ENCODE measurements at regions not wholly inside any gene's neighbourhood (a gene's known extent, or its start where the extent isn't known, plus 50 kb on each side); places are given as distances from the start of the nearest gene placed in this dataset.
A peak's percentile ranks its signal among the peaks of the same experiment; 100 is the strongest.

DNA sequence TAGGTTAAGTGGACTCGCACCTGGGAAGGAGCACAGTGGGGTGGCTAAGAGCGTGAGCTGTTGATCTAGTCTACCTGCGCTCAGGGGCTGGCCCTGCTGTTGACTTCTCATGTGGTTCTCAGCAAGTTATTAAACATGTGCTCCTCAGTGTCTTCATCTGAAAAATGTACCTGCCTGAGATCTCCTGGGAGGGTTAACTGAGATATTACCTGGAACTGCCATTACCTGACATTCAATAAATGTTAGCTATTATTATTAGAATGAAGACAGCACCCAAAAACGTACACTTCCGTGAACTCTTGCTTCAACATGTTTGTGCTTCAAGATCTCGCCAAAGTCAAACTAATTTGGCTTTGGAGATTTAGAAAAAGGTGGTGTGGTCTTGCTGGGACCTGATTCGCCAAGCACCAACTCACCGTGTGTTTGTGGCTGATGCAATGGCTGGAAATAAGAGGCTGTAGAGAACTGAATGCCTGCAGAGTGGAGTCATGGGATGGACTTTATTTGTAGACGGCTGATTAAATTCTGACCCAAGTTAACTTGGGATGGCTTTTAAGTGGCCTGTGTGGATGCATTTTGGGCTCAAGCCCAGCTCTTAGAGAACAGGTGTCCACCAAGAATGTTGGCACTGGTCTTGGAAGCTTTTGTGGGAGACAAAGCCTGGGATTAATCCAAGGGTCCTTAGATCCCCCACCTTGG lies 692.9 kb downstream of the QKI start:
- TF ChIP-seq PPARA (CRISPR knock-in tag; IDR thresholded peaks at IDR 0.05; ENCODE audit: borderline replicate concordance) (no peak), ISL1 (CRISPR knock-in tag; IDR thresholded peaks at IDR 0.05) (0 out of 2 replicates have a peak, but pooled peaks have one; percentile 43)
- no peak for ATAC-seq

DNA sequence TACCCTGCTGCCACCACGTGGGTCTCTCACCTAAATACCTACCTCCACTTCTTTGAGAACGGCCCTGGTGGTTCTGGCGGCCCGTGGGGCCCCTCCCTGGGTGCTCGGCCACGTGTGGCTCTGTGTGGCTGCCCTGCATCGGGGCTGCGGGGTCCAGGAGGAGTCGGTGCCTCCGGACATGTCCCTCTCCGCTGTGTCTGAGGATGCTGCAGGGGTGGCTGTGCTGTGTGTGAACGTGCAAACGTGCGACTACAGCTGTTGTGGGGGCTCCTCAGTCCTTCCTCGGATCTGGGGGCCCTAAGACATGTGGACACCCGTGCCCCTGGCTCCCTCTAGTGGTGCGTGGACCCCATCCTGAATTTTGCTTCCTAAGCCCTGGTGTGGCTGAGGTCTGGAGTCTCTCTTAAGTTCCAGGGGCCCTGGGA lies 691.8 kb downstream of the QKI start:
- no peak for ATAC-seq
- TF ChIP-seq ZNF8 (CRISPR knock-in tag; IDR thresholded peaks at IDR 0.05) (no peak), TOX (CRISPR knock-in tag; IDR thresholded peaks at IDR 0.05; ENCODE audit: borderline replicate concordance) (no peak), BACH2 (CRISPR knock-in tag; IDR thresholded peaks at IDR 0.05; ENCODE audit: borderline replicate concordance) (no peak), SNAI2 (CRISPR knock-in tag; IDR thresholded peaks at IDR 0.05) (no peak), GLIS3 (CRISPR knock-in tag; IDR thresholded peaks at IDR 0.05) (no peak), ARNTL (CRISPR knock-in tag; IDR thresholded peaks at IDR 0.05; ENCODE audit: borderline replicate concordance, low read depth) (no peak), RARB (CRISPR knock-in tag; IDR thresholded peaks at IDR 0.05) (no peak), ESRRG (CRISPR knock-in tag; IDR thresholded peaks at IDR 0.05) (no peak), OSR1 (CRISPR knock-in tag; IDR thresholded peaks at IDR 0.05) (no peak), ZC3H10 (CRISPR knock-in tag; IDR thresholded peaks at IDR 0.05) (no peak), ZFP3 (CRISPR knock-in tag; IDR thresholded peaks at IDR 0.05) (no peak), PPARA (CRISPR knock-in tag; IDR thresholded peaks at IDR 0.05; ENCODE audit: borderline replicate concordance) (no peak), ZNF565 (CRISPR knock-in tag; conservative IDR thresholded peaks at IDR 0.05; ENCODE audit: low read depth) (no peak), ISL1 (CRISPR knock-in tag; IDR thresholded peaks at IDR 0.05) (no peak)
- TF ChIP-seq, protein P1, sequence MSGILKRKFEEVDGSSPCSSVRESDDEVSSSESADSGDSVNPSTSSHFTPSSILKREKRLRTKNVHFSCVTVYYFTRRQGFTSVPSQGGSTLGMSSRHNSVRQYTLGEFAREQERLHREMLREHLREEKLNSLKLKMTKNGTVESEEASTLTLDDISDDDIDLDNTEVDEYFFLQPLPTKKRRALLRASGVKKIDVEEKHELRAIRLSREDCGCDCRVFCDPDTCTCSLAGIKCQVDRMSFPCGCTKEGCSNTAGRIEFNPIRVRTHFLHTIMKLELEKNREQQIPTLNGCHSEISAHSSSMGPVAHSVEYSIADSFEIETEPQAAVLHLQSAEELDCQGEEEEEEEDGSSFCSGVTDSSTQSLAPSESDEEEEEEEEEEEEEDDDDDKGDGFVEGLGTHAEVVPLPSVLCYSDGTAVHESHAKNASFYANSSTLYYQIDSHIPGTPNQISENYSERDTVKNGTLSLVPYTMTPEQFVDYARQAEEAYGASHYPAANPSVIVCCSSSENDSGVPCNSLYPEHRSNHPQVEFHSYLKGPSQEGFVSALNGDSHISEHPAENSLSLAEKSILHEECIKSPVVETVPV (CRISPR knock-in tag; IDR thresholded peaks at IDR 0.05), result no peak
- TF ChIP-seq, protein P2, sequence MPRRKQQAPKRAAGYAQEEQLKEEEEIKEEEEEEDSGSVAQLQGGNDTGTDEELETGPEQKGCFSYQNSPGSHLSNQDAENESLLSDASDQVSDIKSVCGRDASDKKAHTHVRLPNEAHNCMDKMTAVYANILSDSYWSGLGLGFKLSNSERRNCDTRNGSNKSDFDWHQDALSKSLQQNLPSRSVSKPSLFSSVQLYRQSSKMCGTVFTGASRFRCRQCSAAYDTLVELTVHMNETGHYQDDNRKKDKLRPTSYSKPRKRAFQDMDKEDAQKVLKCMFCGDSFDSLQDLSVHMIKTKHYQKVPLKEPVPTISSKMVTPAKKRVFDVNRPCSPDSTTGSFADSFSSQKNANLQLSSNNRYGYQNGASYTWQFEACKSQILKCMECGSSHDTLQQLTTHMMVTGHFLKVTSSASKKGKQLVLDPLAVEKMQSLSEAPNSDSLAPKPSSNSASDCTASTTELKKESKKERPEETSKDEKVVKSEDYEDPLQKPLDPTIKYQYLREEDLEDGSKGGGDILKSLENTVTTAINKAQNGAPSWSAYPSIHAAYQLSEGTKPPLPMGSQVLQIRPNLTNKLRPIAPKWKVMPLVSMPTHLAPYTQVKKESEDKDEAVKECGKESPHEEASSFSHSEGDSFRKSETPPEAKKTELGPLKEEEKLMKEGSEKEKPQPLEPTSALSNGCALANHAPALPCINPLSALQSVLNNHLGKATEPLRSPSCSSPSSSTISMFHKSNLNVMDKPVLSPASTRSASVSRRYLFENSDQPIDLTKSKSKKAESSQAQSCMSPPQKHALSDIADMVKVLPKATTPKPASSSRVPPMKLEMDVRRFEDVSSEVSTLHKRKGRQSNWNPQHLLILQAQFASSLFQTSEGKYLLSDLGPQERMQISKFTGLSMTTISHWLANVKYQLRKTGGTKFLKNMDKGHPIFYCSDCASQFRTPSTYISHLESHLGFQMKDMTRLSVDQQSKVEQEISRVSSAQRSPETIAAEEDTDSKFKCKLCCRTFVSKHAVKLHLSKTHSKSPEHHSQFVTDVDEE (CRISPR knock-in tag; IDR thresholded peaks at IDR 0.05), result no peak
- TF ChIP-seq, protein P3, sequence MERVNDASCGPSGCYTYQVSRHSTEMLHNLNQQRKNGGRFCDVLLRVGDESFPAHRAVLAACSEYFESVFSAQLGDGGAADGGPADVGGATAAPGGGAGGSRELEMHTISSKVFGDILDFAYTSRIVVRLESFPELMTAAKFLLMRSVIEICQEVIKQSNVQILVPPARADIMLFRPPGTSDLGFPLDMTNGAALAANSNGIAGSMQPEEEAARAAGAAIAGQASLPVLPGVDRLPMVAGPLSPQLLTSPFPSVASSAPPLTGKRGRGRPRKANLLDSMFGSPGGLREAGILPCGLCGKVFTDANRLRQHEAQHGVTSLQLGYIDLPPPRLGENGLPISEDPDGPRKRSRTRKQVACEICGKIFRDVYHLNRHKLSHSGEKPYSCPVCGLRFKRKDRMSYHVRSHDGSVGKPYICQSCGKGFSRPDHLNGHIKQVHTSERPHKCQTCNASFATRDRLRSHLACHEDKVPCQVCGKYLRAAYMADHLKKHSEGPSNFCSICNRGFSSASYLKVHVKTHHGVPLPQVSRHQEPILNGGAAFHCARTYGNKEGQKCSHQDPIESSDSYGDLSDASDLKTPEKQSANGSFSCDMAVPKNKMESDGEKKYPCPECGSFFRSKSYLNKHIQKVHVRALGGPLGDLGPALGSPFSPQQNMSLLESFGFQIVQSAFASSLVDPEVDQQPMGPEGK (CRISPR knock-in tag; IDR thresholded peaks at IDR 0.05; ENCODE audit: borderline replicate concordance), result no peak
- TF ChIP-seq, protein P4, sequence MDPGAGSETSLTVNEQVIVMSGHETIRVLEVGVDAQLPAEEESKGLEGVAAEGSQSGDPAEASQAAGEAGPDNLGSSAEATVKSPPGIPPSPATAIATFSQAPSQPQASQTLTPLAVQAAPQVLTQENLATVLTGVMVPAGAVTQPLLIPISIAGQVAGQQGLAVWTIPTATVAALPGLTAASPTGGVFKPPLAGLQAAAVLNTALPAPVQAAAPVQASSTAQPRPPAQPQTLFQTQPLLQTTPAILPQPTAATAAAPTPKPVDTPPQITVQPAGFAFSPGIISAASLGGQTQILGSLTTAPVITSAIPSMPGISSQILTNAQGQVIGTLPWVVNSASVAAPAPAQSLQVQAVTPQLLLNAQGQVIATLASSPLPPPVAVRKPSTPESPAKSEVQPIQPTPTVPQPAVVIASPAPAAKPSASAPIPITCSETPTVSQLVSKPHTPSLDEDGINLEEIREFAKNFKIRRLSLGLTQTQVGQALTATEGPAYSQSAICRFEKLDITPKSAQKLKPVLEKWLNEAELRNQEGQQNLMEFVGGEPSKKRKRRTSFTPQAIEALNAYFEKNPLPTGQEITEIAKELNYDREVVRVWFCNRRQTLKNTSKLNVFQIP (CRISPR knock-in tag; IDR thresholded peaks at IDR 0.05; ENCODE audit: borderline replicate concordance, low read depth), result no peak
- TF ChIP-seq, protein P5, sequence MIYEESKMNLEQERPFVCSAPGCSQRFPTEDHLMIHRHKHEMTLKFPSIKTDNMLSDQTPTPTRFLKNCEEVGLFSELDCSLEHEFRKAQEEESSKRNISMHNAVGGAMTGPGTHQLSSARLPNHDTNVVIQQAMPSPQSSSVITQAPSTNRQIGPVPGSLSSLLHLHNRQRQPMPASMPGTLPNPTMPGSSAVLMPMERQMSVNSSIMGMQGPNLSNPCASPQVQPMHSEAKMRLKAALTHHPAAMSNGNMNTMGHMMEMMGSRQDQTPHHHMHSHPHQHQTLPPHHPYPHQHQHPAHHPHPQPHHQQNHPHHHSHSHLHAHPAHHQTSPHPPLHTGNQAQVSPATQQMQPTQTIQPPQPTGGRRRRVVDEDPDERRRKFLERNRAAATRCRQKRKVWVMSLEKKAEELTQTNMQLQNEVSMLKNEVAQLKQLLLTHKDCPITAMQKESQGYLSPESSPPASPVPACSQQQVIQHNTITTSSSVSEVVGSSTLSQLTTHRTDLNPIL (CRISPR knock-in tag; IDR thresholded peaks at IDR 0.05; ENCODE audit: low read depth), result no peak

DNA sequence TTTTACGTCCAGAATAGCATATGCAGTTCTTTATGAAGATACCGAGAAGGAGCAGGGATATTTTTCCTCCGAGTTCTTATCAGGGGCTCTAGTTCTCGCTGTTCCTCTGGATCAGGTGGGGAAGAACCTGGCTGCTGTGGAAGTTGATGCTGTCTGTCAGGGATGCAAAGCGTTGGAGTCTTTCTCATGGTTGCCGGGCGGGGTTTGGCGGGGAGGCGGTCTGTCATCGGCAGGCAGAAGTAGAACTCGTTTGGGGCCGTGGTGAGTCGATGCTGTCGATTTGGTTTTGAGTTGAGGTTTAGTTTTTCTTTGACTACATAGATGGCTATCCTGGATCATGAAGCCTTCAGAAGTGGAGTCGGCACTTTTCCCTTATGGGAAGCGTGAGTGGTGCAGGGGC lies 691.2 kb downstream of the QKI start:
- no peak for TF ChIP-seq BACH2 (CRISPR knock-in tag; IDR thresholded peaks at IDR 0.05; ENCODE audit: borderline replicate concordance)
- no peak for TF ChIP-seq ESRRG (CRISPR knock-in tag; IDR thresholded peaks at IDR 0.05)
- TF ChIP-seq ZFP3 (CRISPR knock-in tag; IDR thresholded peaks at IDR 0.05), result no peak
- no peak for TF ChIP-seq ZNF565 (CRISPR knock-in tag; conservative IDR thresholded peaks at IDR 0.05; ENCODE audit: low read depth)
- TF ChIP-seq, protein P3 (CRISPR knock-in tag; IDR thresholded peaks at IDR 0.05; ENCODE audit: borderline replicate concordance), result no peak
- TF ChIP-seq, protein P1 (CRISPR knock-in tag; IDR thresholded peaks at IDR 0.05), result no peak
- no peak for TF ChIP-seq ARNTL (CRISPR knock-in tag; IDR thresholded peaks at IDR 0.05; ENCODE audit: borderline replicate concordance, low read depth)
- no peak for ATAC-seq

All from SK-N-SH treated with all-trans-retinoic acid at 6 μM for 48 hours (cell line).